Caco-2 (cell line): ENCODE measurements at regions not wholly inside any gene's neighbourhood (a gene's known extent, or its start where the extent isn't known, plus 50 kb on each side); places are given as distances from the start of the nearest gene placed in this dataset.

Experiments
- BruUV-seq: library from RNA; stranded (reverse); fragments of 400-500 nt; replicated peaks from 2 replicates; lab custom pipeline; 2021; lab: Mats Ljungman, UMichigan
- CTCF ChIA-PET: fragments of 300-600 bp; sonication (Branson Sonifier 250); formaldehyde crosslinking; loops from one replicate; lab custom pipeline; 2022; ENCODE audit warnings: antibody characterized with exemption; lab: Charles Lee
- POLR2A ChIA-PET: fragments of 300-600 bp; sonication (Branson Sonifier 250); formaldehyde crosslinking; loops from one replicate; lab custom pipeline; 2022; ENCODE audit warnings: antibody characterized with exemption; lab: Charles Lee
- DNase-seq, 2 experiments: peaks; one replicate each; pipeline versions ENCODE4 v3.0.0 to v3.0.0-alpha.2; 2020 to 2022
- H3K27me3 ChIP-seq: replicated peaks from 2 replicates; pipeline ENCODE4 v1.6.0; 2011; ENCODE audit warnings: low read length; ENCODE audit not compliant: control insufficient read depth, insufficient read depth
- H3K36me3 ChIP-seq: 2 replicates; pipeline ENCODE4 v1.5.1; 2011; ENCODE audit warnings: low read length; ENCODE audit not compliant: control insufficient read depth, insufficient read depth
- H3K4me1 ChIP-seq: fragments of 250-450 bp; sonication (Bioruptor Pico); 2 replicates; pipeline ENCODE4 v1.5.1; 2020; ENCODE audit warnings: mild to moderate bottlenecking
- H3K4me3 ChIP-seq: 2 replicates; pipeline ENCODE4 v1.5.1; 2011; ENCODE audit warnings: low read depth, mild to moderate bottlenecking, control low read depth, low read length
- H3K9me3 ChIP-seq: fragments of 250-450 bp; sonication (Bioruptor Pico); 2 replicates; pipeline ENCODE4 v1.5.1; 2020; ENCODE audit warnings: mild to moderate bottlenecking, moderate library complexity
- H3K27ac Mint-ChIP-seq: one replicate; pipeline ENCODE4 v1.8.0; 2022; ENCODE audit warnings: mixed read lengths; ENCODE audit not compliant: unreplicated experiment
- H3K27me3 Mint-ChIP-seq: one replicate; pipeline ENCODE4 v1.8.0; 2022; ENCODE audit warnings: mixed read lengths; ENCODE audit not compliant: insufficient read depth, unreplicated experiment
- H3K36me3 Mint-ChIP-seq: one replicate; pipeline ENCODE4 v1.8.0; 2022; ENCODE audit warnings: mild to moderate bottlenecking, mixed read lengths; ENCODE audit not compliant: insufficient read depth, unreplicated experiment
- H3K4me1 Mint-ChIP-seq: one replicate; pipeline ENCODE4 v1.8.0; 2022; ENCODE audit warnings: low read depth, mixed read lengths; ENCODE audit not compliant: unreplicated experiment
- H3K4me3 Mint-ChIP-seq: one replicate; pipeline ENCODE4 v1.8.0; 2022; ENCODE audit warnings: mild to moderate bottlenecking, moderate library complexity, mixed read lengths; ENCODE audit not compliant: unreplicated experiment
- H3K9me3 Mint-ChIP-seq: one replicate; pipeline ENCODE4 v1.8.0; 2022; ENCODE audit warnings: mixed read lengths; ENCODE audit not compliant: unreplicated experiment
- intact Hi-C: fragments of 100-400 bp; cut with micrococcal nuclease; formaldehyde crosslinking; loops from one replicate; pipeline ENCODE4 v1.10.0; 2022; ENCODE audit not compliant: unreplicated experiment
- TF ChIP-seq, protein P1 (sequence below), 2 experiments: fragments of 200-600 bp in 1 of 2; IDR thresholded peaks; 1 replicate in 1 of 2; 2 replicates in 1 of 2; pipeline versions ENCODE4 v1.5.1 to v1.8.0; 2011 to 2022; ENCODE audit warnings: antibody characterized with exemption in 1 of 2, control low read depth in 1 of 2, inconsistent platforms in 1 of 2, low read depth in 1 of 2, low read length in 1 of 2, mild to moderate bottlenecking in 1 of 2, moderate library complexity in 1 of 2; ENCODE audit not compliant: insufficient read depth in 1 of 2, severe bottlenecking in 1 of 2, unreplicated experiment in 1 of 2

DNA sequence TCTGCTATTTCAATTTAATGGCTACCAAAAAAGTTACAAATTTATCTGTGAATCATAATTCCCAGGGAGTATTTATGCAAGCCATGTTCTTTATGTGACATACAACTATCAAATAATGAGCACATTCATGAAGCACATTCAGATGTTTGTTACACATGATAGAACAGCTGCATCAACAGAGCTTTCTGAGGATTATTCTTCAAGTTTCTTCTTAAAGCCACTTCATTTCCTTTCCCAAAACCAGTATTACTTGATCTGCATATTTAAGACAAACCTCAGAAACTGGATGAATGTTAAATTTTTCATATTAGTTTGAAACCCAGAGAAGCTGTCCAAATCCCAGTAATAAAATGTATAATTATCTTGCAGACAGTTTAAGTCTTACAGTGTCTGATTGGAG lies 73.6 kb upstream of the SOX5 start:
- Mint-ChIP-seq H3K4me1 (no peaks in the 10 kb centered on the region), H3K27ac (no peak overlapping the region), H3K27me3 (no peaks in the 10 kb centered on the region), H3K36me3 (no peaks in the 10 kb centered on the region), H3K4me3 (no peak overlapping the region), H3K9me3 (peaks cover 3% of the 10 kb centered on the region)
- H3K36me3 ChIP-seq: no peaks in the 10 kb centered on the region
- TF ChIP-seq, protein P1, sequence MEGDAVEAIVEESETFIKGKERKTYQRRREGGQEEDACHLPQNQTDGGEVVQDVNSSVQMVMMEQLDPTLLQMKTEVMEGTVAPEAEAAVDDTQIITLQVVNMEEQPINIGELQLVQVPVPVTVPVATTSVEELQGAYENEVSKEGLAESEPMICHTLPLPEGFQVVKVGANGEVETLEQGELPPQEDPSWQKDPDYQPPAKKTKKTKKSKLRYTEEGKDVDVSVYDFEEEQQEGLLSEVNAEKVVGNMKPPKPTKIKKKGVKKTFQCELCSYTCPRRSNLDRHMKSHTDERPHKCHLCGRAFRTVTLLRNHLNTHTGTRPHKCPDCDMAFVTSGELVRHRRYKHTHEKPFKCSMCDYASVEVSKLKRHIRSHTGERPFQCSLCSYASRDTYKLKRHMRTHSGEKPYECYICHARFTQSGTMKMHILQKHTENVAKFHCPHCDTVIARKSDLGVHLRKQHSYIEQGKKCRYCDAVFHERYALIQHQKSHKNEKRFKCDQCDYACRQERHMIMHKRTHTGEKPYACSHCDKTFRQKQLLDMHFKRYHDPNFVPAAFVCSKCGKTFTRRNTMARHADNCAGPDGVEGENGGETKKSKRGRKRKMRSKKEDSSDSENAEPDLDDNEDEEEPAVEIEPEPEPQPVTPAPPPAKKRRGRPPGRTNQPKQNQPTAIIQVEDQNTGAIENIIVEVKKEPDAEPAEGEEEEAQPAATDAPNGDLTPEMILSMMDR (IDR thresholded peaks at IDR 0.05; ENCODE audit: insufficient read depth in 1 of 2, low read depth in 1 of 2, low read length in 1 of 2, severe bottlenecking in 1 of 2, unreplicated experiment in 1 of 2): no peak
- BruUV-seq: no TSS peak
- ChIA-PET CTCF (no interaction called here), POLR2A (no interaction called here)
- H3K4me1 ChIP-seq: peaks cover 5% of the 10 kb centered on the region; the same call in 1 of the 2 replicates
- intact Hi-C loops: no loop called here
- no peaks in the 10 kb centered on the region for H3K9me3 ChIP-seq
- DNase-seq: no peak
- no peaks in the 10 kb centered on the region for H3K27me3 ChIP-seq
- no peak overlapping the region for H3K4me3 ChIP-seq

DNA sequence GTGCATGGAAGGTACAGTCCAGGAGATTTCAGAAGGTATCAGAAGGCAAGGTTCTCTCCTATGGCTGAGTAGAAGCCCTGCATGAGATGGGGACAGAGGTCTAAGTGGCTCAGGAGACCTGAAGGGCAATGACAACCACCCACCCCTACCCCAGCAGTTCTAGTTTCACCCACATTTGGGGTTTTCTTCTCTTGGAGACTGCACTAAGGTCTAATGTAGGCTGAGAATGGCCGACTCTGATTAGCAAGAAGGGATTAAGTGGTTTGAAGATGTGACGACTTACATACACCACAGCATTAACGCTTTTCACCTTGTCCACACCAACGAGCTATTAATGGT lies 71.7 kb upstream of the SOX5 start:
- no peak overlapping the region for H3K4me3 Mint-ChIP-seq
- H3K4me1 Mint-ChIP-seq: no peaks in the 10 kb centered on the region
- no peaks in the 10 kb centered on the region for H3K9me3 ChIP-seq
- intact Hi-C loops: no loop called here
- H3K27me3 Mint-ChIP-seq: no peaks in the 10 kb centered on the region
- CTCF ChIA-PET: no interaction called here
- POLR2A ChIA-PET: no interaction called here
- peaks cover 5% of the 10 kb centered on the region; the same call in 1 of the 2 replicates for H3K4me1 ChIP-seq
- TF ChIP-seq, protein P1 (IDR thresholded peaks at IDR 0.05; ENCODE audit: insufficient read depth in 1 of 2, low read depth in 1 of 2, low read length in 1 of 2, severe bottlenecking in 1 of 2, unreplicated experiment in 1 of 2): no peak
- no TSS peak for BruUV-seq
- H3K36me3 Mint-ChIP-seq: no peaks in the 10 kb centered on the region
- H3K27me3 ChIP-seq: no peaks in the 10 kb centered on the region
- DNase-seq: no peak
- H3K4me3 ChIP-seq: no peak overlapping the region
- no peak overlapping the region for H3K27ac Mint-ChIP-seq
- H3K9me3 Mint-ChIP-seq: peaks cover 13% of the 10 kb centered on the region
- no peaks in the 10 kb centered on the region for H3K36me3 ChIP-seq

- H3K9me3 ChIP-seq: no peaks in the 10 kb centered on the region
- intact Hi-C loops: no loop called here
- BruUV-seq: no TSS peak
- CTCF ChIA-PET: no interaction called here
- no peaks in the 10 kb centered on the region for H3K27me3 Mint-ChIP-seq
- H3K4me1 ChIP-seq: peaks cover 5% of the 10 kb centered on the region; the same call in 1 of the 2 replicates
- POLR2A ChIA-PET: no interaction called here
- H3K36me3 ChIP-seq: no peaks in the 10 kb centered on the region
- H3K4me3 Mint-ChIP-seq: no peak overlapping the region
- H3K9me3 Mint-ChIP-seq: peaks cover 13% of the 10 kb centered on the region
- no peaks in the 10 kb centered on the region for H3K4me1 Mint-ChIP-seq
- H3K27ac Mint-ChIP-seq: no peak overlapping the region
- no peak for DNase-seq
- H3K36me3 Mint-ChIP-seq: no peaks in the 10 kb centered on the region
- TF ChIP-seq, protein P1 (IDR thresholded peaks at IDR 0.05; ENCODE audit: insufficient read depth in 1 of 2, low read depth in 1 of 2, low read length in 1 of 2, severe bottlenecking in 1 of 2, unreplicated experiment in 1 of 2): no peak
- no peaks in the 10 kb centered on the region for H3K27me3 ChIP-seq
- H3K4me3 ChIP-seq: no peak overlapping the region
These were observed 71.1 kb upstream of the SOX5 start for GRCh38 chr12:24020397-24021163.
